Peyer's patch (tissue), 4 donors: ENCODE measurements at regions not wholly inside any gene's neighbourhood (a gene's known extent, or its start where the extent isn't known, plus 50 kb on each side); places are given as distances from the start of the nearest gene placed in this dataset.

Experiments used
- DNase-seq, 3 donors: peaks; one replicate each; pipeline ENCODE4 v3.0.0-alpha.2; 2017 to 2019
- H3K27ac ChIP-seq, 4 donors: fragments of 200-600 bp; sonication (generic); one replicate each; pipeline ENCODE4 v1.5.1; 2016 to 2019
- H3K27me3 ChIP-seq, 2 donors: fragments of 200-600 bp; sonication (generic); one replicate each; pipeline ENCODE4 v1.5.1; 2019
- H3K36me3 ChIP-seq, 3 donors: fragments of 200-600 bp; sonication (generic); one replicate each; pipeline ENCODE4 v1.5.1; 2016 to 2019
- H3K4me1 ChIP-seq, 4 donors: fragments of 200-600 bp; sonication (generic); one replicate each; pipeline ENCODE4 v1.5.1; 2016 to 2019
- H3K4me3 ChIP-seq, 4 donors: fragments of 200-600 bp; sonication (generic); 1 replicate in 3 of 4; 2 replicates in 1 of 4; pipeline ENCODE4 v1.5.1; 2016 to 2019; ENCODE audit warnings: mild to moderate bottlenecking in 1 of 4
- H3K9me3 ChIP-seq, 4 donors: fragments of 200-600 bp; sonication (generic); one replicate each; pipeline ENCODE4 v1.5.1; 2016 to 2019; ENCODE audit warnings: mild to moderate bottlenecking in 1 of 4
- CTCF ChIP-seq, 6 experiments: fragments of 450-650 bp in 4 of 6; fragments of 200-600 bp in 2 of 6; sonication (generic) in 1 of 6; IDR thresholded peaks; one replicate each; pipeline ENCODE4 v1.5.1; 2017 to 2019; ENCODE audit warnings: antibody characterized with exemption in 6 of 6, mild to moderate bottlenecking in 3 of 6, moderate library complexity in 1 of 6
- POLR2A ChIP-seq, 2 donors: fragments of 450-650 bp; IDR thresholded peaks; one replicate each; pipeline ENCODE4 v1.5.1; 2017; ENCODE audit warnings: antibody characterized with exemption in 2 of 2, mild to moderate bottlenecking in 2 of 2, moderate library complexity in 2 of 2

- TF ChIP-seq CTCF (IDR thresholded peaks at IDR 0.05) = no peak
- TF ChIP-seq POLR2A (IDR thresholded peaks at IDR 0.05) = no peak
- H3K27me3 ChIP-seq = no peaks in the 10 kb centered on the region
- no peaks in the 10 kb centered on the region for H3K36me3 ChIP-seq
- H3K27ac ChIP-seq = no peak overlapping the region
- no peaks in the 10 kb centered on the region for H3K4me1 ChIP-seq
- H3K9me3 ChIP-seq = no peaks in the 10 kb centered on the region
- H3K4me3 ChIP-seq = no peak overlapping the region
- no peak for DNase-seq
These were observed 993.6 kb upstream of the SPRY2 start for GRCh38 chr13:81334481-81334880.

GRCh38 chr13:81326913-81327312 is 986.0 kb upstream of the SPRY2 start:
- DNase-seq = no peak
- H3K4me1 ChIP-seq = no peaks in the 10 kb centered on the region
- no peak overlapping the region for H3K27ac ChIP-seq
- no peaks in the 10 kb centered on the region for H3K36me3 ChIP-seq
- no peaks in the 10 kb centered on the region for H3K27me3 ChIP-seq
- no peaks in the 10 kb centered on the region for H3K9me3 ChIP-seq
- H3K4me3 ChIP-seq = no peak overlapping the region
- no peak for TF ChIP-seq POLR2A (IDR thresholded peaks at IDR 0.05)
- no peak for TF ChIP-seq CTCF (IDR thresholded peaks at IDR 0.05)

- DNase-seq = no peak
- no peak overlapping the region for H3K27ac ChIP-seq
- no peaks in the 10 kb centered on the region for H3K4me1 ChIP-seq
- no peaks in the 10 kb centered on the region for H3K9me3 ChIP-seq
- no peak for TF ChIP-seq POLR2A (IDR thresholded peaks at IDR 0.05)
- no peak for TF ChIP-seq CTCF (IDR thresholded peaks at IDR 0.05)
- no peaks in the 10 kb centered on the region for H3K27me3 ChIP-seq
- H3K36me3 ChIP-seq = no peaks in the 10 kb centered on the region
- no peak overlapping the region for H3K4me3 ChIP-seq
These were observed 979.6 kb upstream of the SPRY2 start for GRCh38 chr13:81320516-81320915.

GRCh38 chr13:81319351-81319750 is 978.4 kb upstream of the SPRY2 start:
- H3K27ac ChIP-seq = no peak overlapping the region
- no peak for TF ChIP-seq CTCF (IDR thresholded peaks at IDR 0.05)
- no peak for TF ChIP-seq POLR2A (IDR thresholded peaks at IDR 0.05)
- H3K36me3 ChIP-seq = no peaks in the 10 kb centered on the region
- no peak for DNase-seq
- H3K27me3 ChIP-seq = no peaks in the 10 kb centered on the region
- no peaks in the 10 kb centered on the region for H3K4me1 ChIP-seq
- no peak overlapping the region for H3K4me3 ChIP-seq
- no peaks in the 10 kb centered on the region for H3K9me3 ChIP-seq

GRCh38 chr13:81318231-81319019 is 977.5 kb upstream of the SPRY2 start:
- TF ChIP-seq CTCF (IDR thresholded peaks at IDR 0.05) = no peak
- no peak for TF ChIP-seq POLR2A (IDR thresholded peaks at IDR 0.05)
- Histone ChIP-seq H3K4me3 (no peak overlapping the region), H3K36me3 (no peaks in the 10 kb centered on the region), H3K27ac (no peak overlapping the region), H3K4me1 (no peaks in the 10 kb centered on the region), H3K9me3 (no peaks in the 10 kb centered on the region), H3K27me3 (no peaks in the 10 kb centered on the region)
- DNase-seq = no peak
